Hippocampal formation (tissue), 2 donors: ENCODE measurements at regions not wholly inside any gene's neighbourhood (a gene's known extent, or its start where the extent isn't known, plus 50 kb on each side); places are given as distances from the start of the nearest gene placed in this dataset.
"Not testable (repeated sequence)": the region's sequence is repeated elsewhere in the genome, so short reads cannot be mapped to it uniquely, and the experiment has no call there.

Experiments
- DNase-seq, 2 donors: peaks; one replicate each; lab custom pipeline; 2025; lab: John Stamatoyannopoulos, UW

- DNase-seq: no peak
Measured at GRCh38 chr3:25151903-25152295, 276.2 kb upstream of the RARB start.

GRCh38 chr3:25153136-25153535, 274.9 kb upstream of the RARB start:
- DNase-seq: no peak

GRCh38 chr3:25153561-25153960, 274.5 kb upstream of the RARB start:
- no peak for DNase-seq

- peak in 1 of 2 donors; percentile 5 for DNase-seq
Measured at GRCh38 chr3:25155652-25156471, 272.2 kb upstream of the RARB start.

GRCh38 chr3:25156626-25157025, 271.4 kb upstream of the RARB start:
- no peak for DNase-seq

- no peak for DNase-seq
Measured at GRCh38 chr3:25165306-25165705, 262.8 kb upstream of the RARB start.

GRCh38 chr3:25166016-25166415, 262.0 kb upstream of the RARB start:
- DNase-seq: no peak

GRCh38 chr3:25169151-25169550, 258.9 kb upstream of the RARB start:
- no peak for DNase-seq

- no peak for DNase-seq
Measured at GRCh38 chr3:25170021-25170420, 258.0 kb upstream of the RARB start.

- no peak for DNase-seq
Measured at GRCh38 chr3:25171118-25171807, 256.8 kb upstream of the RARB start.

- DNase-seq: no peak
Measured at GRCh38 chr3:25171897-25172296, 256.2 kb upstream of the RARB start.

- DNase-seq: no peak
Measured at GRCh38 chr3:25173606-25174005, 254.5 kb upstream of the RARB start.

- DNase-seq: no peak
Measured at GRCh38 chr3:25174251-25174650, 253.8 kb upstream of the RARB start.

- no peak for DNase-seq
Measured at GRCh38 chr3:25177041-25177440, 251.0 kb upstream of the RARB start.

- DNase-seq: no peak
Measured at GRCh38 chr3:25178672-25179071, 249.4 kb upstream of the RARB start.

- no peak for DNase-seq
Measured at GRCh38 chr3:25181096-25181495, 247.0 kb upstream of the RARB start.

- DNase-seq: no peak
Measured at GRCh38 chr3:25182794-25183193, 245.3 kb upstream of the RARB start.

GRCh38 chr3:25184641-25185250, 243.3 kb upstream of the RARB start:
- no peak for DNase-seq

- no peak for DNase-seq
Measured at GRCh38 chr3:25191673-25192072, 236.4 kb upstream of the RARB start.

GRCh38 chr3:25199567-25199966, 228.5 kb upstream of the RARB start:
- DNase-seq: not testable (repeated sequence)

GRCh38 chr3:25212736-25213135, 215.3 kb upstream of the RARB start:
- no peak for DNase-seq

GRCh38 chr3:25214034-25214433, 214.0 kb upstream of the RARB start:
- no peak for DNase-seq

- DNase-seq: no peak
Measured at GRCh38 chr3:25218362-25218761, 209.7 kb upstream of the RARB start.
